HG03280 (cell line): ENCODE measurements at regions not wholly inside any gene's neighbourhood (a gene's known extent, or its start where the extent isn't known, plus 50 kb on each side); places are given as distances from the start of the nearest gene placed in this dataset.
"Not testable (repeated sequence)": the region's sequence is repeated elsewhere in the genome, so short reads cannot be mapped to it uniquely, and the experiment has no call there.

Experiments used
- ATAC-seq: cut with Tn5 transposase; IDR thresholded peaks from one replicate; pipeline ENCODE4 v1.9.1; 2021; ENCODE audit warnings: mild to moderate bottlenecking, moderate library complexity; ENCODE audit not compliant: unreplicated experiment

- ATAC-seq = no peak
These were observed 62.9 kb downstream of the GLRX5 start for GRCh38 chr14:95597784-95598211.

GRCh38 chr14:95601650-95602049, 66.8 kb downstream of the GLRX5 start:
- ATAC-seq = no peak

GRCh38 chr14:95603415-95603814, 68.6 kb downstream of the GLRX5 start:
- ATAC-seq = no peak

GRCh38 chr14:95606266-95606665, 71.4 kb downstream of the GLRX5 start:
- no peak for ATAC-seq

DNA sequence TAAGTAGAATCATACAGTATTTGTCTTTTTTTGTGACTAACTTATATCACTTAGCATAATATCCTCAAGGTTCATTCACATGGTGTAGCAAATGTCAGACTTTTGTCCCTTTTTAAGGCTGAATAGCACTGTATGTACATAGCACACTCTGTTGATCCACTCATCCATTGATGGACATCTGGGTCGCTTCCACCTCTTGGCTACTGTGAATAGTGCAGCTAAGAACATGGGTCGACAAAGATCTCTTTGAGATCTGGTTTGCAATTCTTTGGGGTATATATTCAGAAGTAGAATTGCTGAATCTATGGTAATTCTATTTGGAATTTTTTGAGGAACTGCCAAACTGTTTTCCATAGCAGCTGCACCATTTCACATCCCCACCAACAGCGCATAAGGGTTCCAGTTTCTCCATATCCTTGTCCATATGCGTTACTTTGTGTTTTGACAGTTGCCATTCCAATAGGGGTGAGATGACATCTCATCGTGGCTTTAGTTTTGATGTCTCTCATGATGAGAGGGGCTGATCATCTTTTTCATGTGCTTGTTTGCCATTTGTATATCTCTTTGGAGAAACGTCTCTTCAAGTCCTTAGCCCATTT, 73.9 kb downstream of the GLRX5 start:
- no peak for ATAC-seq

DNA sequence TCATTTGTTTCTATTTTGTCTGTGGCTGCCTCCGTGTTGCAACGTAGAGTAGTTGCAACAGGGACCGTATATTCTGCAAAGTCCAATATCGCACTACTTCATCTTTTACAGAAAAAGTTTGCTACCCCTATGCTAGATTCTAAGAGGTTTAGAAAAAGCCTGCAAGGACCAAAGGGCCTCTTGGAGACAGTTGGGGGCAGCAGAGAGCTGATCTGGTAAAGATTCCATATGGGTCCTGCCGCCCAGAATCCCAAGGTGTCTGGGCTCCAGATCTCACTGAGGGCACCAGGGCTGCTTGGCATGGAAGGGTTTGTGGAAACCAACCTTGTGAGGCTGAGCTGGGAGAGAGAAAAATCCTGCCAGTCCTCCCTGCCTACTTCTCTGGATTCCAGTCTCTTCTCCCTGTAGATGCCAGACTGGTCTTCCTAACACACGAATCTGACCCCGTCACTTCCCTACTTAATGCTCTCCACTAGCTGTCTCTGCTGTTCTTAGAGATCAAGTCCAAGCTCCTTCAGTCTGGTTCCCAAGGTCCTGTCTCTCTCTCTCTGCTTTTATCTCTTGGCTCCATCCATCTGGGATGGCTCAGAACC, 74.6 kb downstream of the GLRX5 start:
- peak; percentile 58 for ATAC-seq

DNA sequence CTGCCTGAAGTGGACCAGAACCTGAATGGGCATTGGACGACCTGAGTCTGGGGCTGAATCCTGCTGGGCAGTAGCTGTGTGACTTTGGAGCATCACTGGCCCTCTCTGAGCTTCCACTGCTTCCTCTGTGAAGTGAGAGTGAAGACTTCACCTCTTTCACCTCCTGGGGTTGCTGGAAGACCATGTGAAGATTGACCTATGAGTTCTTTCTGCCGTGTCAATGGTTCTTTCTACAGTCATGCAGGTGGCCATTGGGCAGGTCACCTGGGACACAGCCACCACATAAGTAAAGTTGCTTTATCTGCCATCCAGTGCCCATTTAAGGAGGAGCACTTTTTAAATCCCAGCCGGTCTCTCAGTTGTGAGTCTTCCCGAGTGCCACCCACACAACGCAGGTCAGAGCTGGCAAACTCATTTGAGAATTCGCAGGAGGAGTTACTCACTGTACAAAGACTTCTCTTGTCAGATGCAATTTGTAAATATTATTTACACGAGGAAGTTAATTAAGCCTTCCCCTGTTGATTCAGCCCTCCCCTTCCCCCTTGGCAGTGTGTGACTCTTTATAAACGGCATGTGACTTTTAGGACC, 74.8 kb upstream of the TCL1B start:
- ATAC-seq = no peak

GRCh38 chr14:95614349-95614748, 71.9 kb upstream of the TCL1B start:
- no peak for ATAC-seq

GRCh38 chr14:95616745-95617144, 69.5 kb upstream of the TCL1B start:
- ATAC-seq = no peak

GRCh38 chr14:95619785-95620417, 66.3 kb upstream of the TCL1B start:
- ATAC-seq = no peak

GRCh38 chr14:95620659-95621059, 65.6 kb upstream of the TCL1B start:
- no peak for ATAC-seq

DNA sequence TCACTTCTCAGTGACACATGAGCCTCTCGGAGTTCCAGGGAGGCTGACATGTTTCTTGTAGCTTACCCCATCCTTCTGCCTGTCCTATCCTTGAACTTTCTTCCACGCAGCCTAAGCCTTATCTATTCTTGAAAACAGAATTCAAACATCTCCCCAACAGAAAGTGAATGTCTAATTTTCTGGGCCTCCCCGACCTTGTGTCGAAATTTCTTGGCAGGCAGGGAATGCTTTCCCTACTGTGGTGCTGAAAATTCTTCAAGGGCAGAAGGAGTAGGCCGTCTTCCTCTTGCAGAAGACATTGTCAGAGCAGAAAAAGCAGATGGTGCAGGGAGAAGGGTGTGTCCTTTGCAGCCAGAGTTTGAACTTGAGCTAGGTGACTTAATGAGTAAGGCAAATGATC, 63.0 kb upstream of the TCL1B start:
- no peak for ATAC-seq

DNA sequence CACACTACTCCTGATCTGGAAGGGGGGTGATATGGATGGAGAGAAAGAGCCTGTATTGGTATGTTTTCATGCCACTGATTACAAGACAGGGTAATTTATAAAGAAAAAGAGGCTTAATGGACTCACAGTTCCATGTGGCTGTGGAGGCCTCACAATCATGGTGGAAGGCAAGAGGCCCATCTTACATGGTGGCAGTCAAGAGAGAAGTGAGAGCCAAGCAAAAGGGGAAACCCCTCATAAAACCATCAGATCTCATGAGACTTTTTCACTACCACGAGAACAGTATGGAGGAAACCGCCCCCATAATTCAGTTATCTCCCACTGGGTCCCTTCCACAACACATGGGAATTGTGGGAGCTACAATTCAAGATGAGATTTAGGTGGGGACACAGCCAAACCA, 60.5 kb upstream of the TCL1B start:
- not testable (repeated sequence) for ATAC-seq

DNA sequence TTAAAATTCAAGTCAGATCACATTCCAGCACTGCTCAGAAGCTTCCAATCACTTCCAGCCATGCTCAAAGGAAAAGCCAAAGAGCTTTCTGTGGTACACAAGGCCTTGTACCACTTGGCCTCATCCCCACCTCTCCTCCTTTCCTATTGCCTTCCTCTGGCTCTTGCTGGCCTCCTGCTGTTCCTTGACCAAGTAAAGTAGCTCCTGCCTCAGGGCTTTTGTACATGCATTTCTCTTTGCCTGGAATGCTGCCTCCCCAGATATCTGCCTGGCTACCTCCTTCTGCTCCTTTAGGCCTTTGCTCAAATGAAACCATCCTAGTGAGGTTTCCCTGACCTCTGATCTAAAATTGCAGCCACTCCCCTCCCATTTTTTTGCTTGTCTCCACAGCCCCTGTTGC, 51.2 kb upstream of the TCL1B start:
- ATAC-seq = no peak
